WTC11 (cell line): ENCODE measurements at regions not wholly inside any gene's neighbourhood (a gene's known extent, or its start where the extent isn't known, plus 50 kb on each side); places are given as distances from the start of the nearest gene placed in this dataset.

ENCODE experiments used
- CTCF ChIP-seq: fragments of 200-600 bp; IDR thresholded peaks from 2 replicates; pipeline ENCODE4 v1.8.0; 2022; ENCODE audit warnings: antibody characterized with exemption
- ETV6 ChIP-seq: sonication (generic); formaldehyde crosslinking; IDR thresholded peaks from 2 replicates; pipeline ENCODE4 v1.8.1; 2022; ENCODE audit warnings: mild to moderate bottlenecking, missing genetic modification reagents

- TF ChIP-seq CTCF, result no peak
- no peak for TF ChIP-seq ETV6 (CRISPR knock-in tag)
These were observed 521.1 kb upstream of the ANKRD30A start for GRCh38 chr10:36604316-36604715.
